ENCODE measurements at regions not wholly inside any gene's neighbourhood (a gene's known extent, or its start where the extent isn't known, plus 50 kb on each side); places are given as distances from the start of the nearest gene placed in this dataset.

GRCh38 chr2:149715005-149715592 is 127.5 kb upstream of the MMADHC start:
- TF ChIP-seq CTCF (IDR thresholded peaks at IDR 0.05): no peak
- TF ChIP-seq POLR2A (IDR thresholded peaks at IDR 0.05): no peak

Measured in lower leg skin (tissue), 3 donors.